ENCODE measurements at regions not wholly inside any gene's neighbourhood (a gene's known extent, or its start where the extent isn't known, plus 50 kb on each side); places are given as distances from the start of the nearest gene placed in this dataset.
"Not testable (repeated sequence)": the region's sequence is repeated elsewhere in the genome, so short reads cannot be mapped to it uniquely, and the experiment has no call there.

DNA sequence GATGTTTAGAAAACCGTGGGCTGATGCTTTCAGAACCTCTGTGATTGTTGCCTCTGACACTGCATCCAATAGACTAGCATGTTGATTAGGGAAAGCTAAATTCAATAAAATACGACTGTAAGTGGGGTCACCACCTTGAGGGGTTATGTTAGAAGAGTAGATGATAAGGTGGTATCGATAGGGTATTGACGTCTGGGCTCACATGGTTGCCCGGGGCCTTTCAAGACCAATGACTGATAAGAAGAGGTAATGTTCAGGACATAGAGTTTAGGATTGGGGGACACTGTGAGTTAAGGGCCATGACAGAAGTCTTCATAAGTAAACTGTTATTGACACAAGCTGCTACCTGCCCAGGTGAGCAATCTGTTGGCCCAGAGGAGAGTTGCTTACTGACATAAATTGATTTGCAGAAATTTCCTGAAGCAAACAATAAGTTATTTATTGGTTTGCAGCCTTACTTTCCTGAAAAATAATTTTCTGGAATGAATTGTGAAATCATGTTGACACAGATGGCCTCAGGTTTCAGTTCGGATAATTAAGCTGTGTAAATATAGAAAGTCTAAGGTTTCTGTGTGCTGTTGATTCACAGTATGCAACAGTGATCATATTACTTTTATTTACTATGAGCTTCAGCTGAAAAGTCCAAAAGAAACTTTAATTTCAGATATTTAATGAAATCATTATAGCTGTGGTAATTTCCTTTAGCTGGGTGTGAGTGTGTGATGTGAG lies 289.9 kb upstream of the PRSS16 start (continued):
- TF ChIP-seq, protein P1, sequence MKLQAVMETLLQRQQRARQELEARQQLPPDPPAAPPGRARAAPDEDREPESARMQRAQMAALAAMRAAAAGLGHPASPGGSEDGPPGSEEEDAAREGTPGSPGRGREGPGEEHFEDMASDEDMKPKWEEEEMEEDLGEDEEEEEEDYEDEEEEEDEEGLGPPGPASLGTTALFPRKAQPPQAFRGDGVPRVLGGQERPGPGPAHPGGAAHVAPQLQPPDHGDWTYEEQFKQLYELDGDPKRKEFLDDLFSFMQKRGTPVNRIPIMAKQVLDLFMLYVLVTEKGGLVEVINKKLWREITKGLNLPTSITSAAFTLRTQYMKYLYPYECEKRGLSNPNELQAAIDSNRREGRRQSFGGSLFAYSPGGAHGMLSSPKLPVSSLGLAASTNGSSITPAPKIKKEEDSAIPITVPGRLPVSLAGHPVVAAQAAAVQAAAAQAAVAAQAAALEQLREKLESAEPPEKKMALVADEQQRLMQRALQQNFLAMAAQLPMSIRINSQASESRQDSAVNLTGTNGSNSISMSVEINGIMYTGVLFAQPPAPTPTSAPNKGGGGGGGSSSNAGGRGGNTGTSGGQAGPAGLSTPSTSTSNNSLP (IDR thresholded peaks at IDR 0.05; ENCODE audit: low read depth, low read length), result peak; percentile 43; the same call in 1 of the 2 replicates
- peak; percentile 41 for TF ChIP-seq GATAD2A (CRISPR knock-in tag; IDR thresholded peaks at IDR 0.05)
- TF ChIP-seq CREB1 (IDR thresholded peaks at IDR 0.05), result not testable (repeated sequence)
- peak; percentile 37; the same call in 1 of the 2 replicates for TF ChIP-seq CREB1 (CRISPR knock-in tag; IDR thresholded peaks at IDR 0.05)
- TF ChIP-seq TBX3 (IDR thresholded peaks at IDR 0.05; ENCODE audit: borderline replicate concordance), result peak; percentile 52; the same call in 1 of the 2 replicates
- TF ChIP-seq, protein P2, sequence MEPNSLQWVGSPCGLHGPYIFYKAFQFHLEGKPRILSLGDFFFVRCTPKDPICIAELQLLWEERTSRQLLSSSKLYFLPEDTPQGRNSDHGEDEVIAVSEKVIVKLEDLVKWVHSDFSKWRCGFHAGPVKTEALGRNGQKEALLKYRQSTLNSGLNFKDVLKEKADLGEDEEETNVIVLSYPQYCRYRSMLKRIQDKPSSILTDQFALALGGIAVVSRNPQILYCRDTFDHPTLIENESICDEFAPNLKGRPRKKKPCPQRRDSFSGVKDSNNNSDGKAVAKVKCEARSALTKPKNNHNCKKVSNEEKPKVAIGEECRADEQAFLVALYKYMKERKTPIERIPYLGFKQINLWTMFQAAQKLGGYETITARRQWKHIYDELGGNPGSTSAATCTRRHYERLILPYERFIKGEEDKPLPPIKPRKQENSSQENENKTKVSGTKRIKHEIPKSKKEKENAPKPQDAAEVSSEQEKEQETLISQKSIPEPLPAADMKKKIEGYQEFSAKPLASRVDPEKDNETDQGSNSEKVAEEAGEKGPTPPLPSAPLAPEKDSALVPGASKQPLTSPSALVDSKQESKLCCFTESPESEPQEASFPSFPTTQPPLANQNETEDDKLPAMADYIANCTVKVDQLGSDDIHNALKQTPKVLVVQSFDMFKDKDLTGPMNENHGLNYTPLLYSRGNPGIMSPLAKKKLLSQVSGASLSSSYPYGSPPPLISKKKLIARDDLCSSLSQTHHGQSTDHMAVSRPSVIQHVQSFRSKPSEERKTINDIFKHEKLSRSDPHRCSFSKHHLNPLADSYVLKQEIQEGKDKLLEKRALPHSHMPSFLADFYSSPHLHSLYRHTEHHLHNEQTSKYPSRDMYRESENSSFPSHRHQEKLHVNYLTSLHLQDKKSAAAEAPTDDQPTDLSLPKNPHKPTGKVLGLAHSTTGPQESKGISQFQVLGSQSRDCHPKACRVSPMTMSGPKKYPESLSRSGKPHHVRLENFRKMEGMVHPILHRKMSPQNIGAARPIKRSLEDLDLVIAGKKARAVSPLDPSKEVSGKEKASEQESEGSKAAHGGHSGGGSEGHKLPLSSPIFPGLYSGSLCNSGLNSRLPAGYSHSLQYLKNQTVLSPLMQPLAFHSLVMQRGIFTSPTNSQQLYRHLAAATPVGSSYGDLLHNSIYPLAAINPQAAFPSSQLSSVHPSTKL (CRISPR knock-in tag; IDR thresholded peaks at IDR 0.05), result peak; percentile 44; the same call in 1 of the 2 replicates
- 0 out of 2 replicates have a peak, but pooled peaks have one; percentile 13 for TF ChIP-seq FOXP1 (IDR thresholded peaks at IDR 0.05)
- peak; percentile 35; the same call in 1 of the 2 replicates for TF ChIP-seq FOXP1 (CRISPR knock-in tag; IDR thresholded peaks at IDR 0.05)
- TF ChIP-seq CEBPB (IDR thresholded peaks at IDR 0.05; ENCODE audit: borderline replicate concordance, low read depth, low read length), result 0 out of 2 replicates have a peak, but pooled peaks have one; percentile 2
- TF ChIP-seq HMG20A (CRISPR knock-in tag; IDR thresholded peaks at IDR 0.05; ENCODE audit: borderline replicate concordance), result 0 out of 2 replicates have a peak, but pooled peaks have one; percentile 13
- TF ChIP-seq, protein P3, sequence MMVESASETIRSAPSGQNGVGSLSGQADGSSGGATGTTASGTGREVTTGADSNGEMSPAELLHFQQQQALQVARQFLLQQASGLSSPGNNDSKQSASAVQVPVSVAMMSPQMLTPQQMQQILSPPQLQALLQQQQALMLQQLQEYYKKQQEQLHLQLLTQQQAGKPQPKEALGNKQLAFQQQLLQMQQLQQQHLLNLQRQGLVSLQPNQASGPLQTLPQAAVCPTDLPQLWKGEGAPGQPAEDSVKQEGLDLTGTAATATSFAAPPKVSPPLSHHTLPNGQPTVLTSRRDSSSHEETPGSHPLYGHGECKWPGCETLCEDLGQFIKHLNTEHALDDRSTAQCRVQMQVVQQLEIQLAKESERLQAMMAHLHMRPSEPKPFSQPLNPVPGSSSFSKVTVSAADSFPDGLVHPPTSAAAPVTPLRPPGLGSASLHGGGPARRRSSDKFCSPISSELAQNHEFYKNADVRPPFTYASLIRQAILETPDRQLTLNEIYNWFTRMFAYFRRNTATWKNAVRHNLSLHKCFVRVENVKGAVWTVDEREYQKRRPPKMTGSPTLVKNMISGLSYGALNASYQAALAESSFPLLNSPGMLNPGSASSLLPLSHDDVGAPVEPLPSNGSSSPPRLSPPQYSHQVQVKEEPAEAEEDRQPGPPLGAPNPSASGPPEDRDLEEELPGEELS (CRISPR knock-in tag; IDR thresholded peaks at IDR 0.05), result 0 out of 2 replicates have a peak, but pooled peaks have one; percentile 15

DNA sequence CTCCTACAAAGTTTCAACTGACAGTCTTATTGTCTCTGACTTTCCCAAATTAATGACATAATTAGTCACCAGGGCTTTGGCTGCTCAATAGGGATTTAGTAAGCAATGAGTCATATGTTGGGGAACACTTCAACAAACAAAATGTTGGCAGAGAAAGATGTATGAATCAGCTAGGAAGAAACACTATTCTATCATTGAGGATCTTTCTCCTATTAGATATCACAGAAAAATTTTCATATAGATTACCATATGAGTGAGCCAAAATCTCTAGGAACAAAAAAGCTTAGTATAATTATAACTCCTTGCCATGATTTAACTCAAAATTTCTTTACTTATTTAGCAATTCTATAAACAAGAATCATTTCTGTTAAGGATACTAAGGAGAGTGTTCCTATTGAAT lies 286.3 kb upstream of the PRSS16 start:
- intact Hi-C loops (cut with micrococcal nuclease; ENCODE audit: unreplicated experiment); H4K20me1 ChIP-seq (ENCODE audit: insufficient read depth, low read length); H3K9me3 ChIP-seq (ENCODE audit: low read length); H3K27ac ChIP-seq (ENCODE audit: extremely low read length, insufficient read depth, low read length); DNase-seq (ENCODE audit: low spot score); H3K4me2 ChIP-seq (ENCODE audit: low read depth, low read length); BruUV-seq (replicated peaks); H2AFZ ChIP-seq (ENCODE audit: low read length); H3K27me3 ChIP-seq (ENCODE audit: control insufficient read depth in 1 of 2, insufficient read depth in 2 of 2, low read length in 2 of 2); H3K36me3 ChIP-seq (replicated peaks in 1 of 2; ENCODE audit: control insufficient read depth in 1 of 2, insufficient read depth in 2 of 2, low read length in 2 of 2); in situ Hi-C loops (cut with HindIII; ENCODE audit: extremely low pct_ligation_motif_present, low pct_unique_long_range_greater_than_20kb); H3K4me3 ChIP-seq (replicated peaks in 1 of 3; ENCODE audit: insufficient read depth in 1 of 3, low read depth in 2 of 3, low read length in 3 of 3); CTCF ChIA-PET (ENCODE audit: low intra/inter-chr PET ratio, low total read pairs); H3K79me2 ChIP-seq (ENCODE audit: insufficient read depth, low read length); H3K9ac ChIP-seq (ENCODE audit: insufficient read depth, low read depth, low read length); FAIRE-seq; H3K4me1 ChIP-seq (ENCODE audit: insufficient read depth, low read length); POLR2A ChIA-PET; ATAC-seq: not testable (repeated sequence)

All from HepG2 (cell line).